ENCODE measurements at regions not wholly inside any gene's neighbourhood (a gene's known extent, or its start where the extent isn't known, plus 50 kb on each side); places are given as distances from the start of the nearest gene placed in this dataset.

- no peak for TF ChIP-seq RCOR1 (IDR thresholded peaks at IDR 0.05; ENCODE audit: low read length)
- no peak for TF ChIP-seq TAF1 (IDR thresholded peaks at IDR 0.05; ENCODE audit: borderline replicate concordance, low read depth, low read length)
- TF ChIP-seq MXI1 (IDR thresholded peaks at IDR 0.05; ENCODE audit: low read depth, low read length) = no peak
- TF ChIP-seq NRF1 (IDR thresholded peaks at IDR 0.05; ENCODE audit: low read depth, low read length) = no peak
- no peak for TF ChIP-seq GABPA (IDR thresholded peaks at IDR 0.05; ENCODE audit: low read depth)
- TF ChIP-seq TEAD4 (IDR thresholded peaks at IDR 0.05; ENCODE audit: borderline replicate concordance, insufficient read depth) = no peak
These were observed 74.8 kb upstream of the DEPDC1 start (continued) for GRCh38 chr1:68571454-68572235.

- TF ChIP-seq YY1 (IDR thresholded peaks at IDR 0.05; ENCODE audit: low read depth) (no peak), TCF12 (IDR thresholded peaks at IDR 0.05) (no peak)
- Histone ChIP-seq H2AFZ (ENCODE audit: low read depth) (no peak overlapping the region), H3K27me3 (ENCODE audit: insufficient read depth) (no peaks in the 10 kb centered on the region), H3K9ac (no peak overlapping the region), H3K79me2 (ENCODE audit: insufficient read depth) (no peaks in the 10 kb centered on the region), H3K4me1 (ENCODE audit: control insufficient read depth in 1 of 2, insufficient read depth in 2 of 2, low read depth in 1 of 2, low read length in 1 of 2) (no peaks in the 10 kb centered on the region), H3K9me3 (0 out of 2 replicates have a peak, but pooled peaks cover 6% of the 10 kb centered on the region), H3F3A (replicated peaks; ENCODE audit: insufficient read depth) (no peaks in the 10 kb centered on the region), H3K9me2 (no peaks in the 10 kb centered on the region), H4K20me1 (ENCODE audit: insufficient read depth) (no peaks in the 10 kb centered on the region), H3K27ac (ENCODE audit: low read depth in 2 of 2, low read length in 1 of 2) (no peak overlapping the region), H3K4me2 (no peak overlapping the region), H3K4me3 (ENCODE audit: low read depth in 2 of 2, low read length in 1 of 2) (no peak overlapping the region), H3K36me3 (replicated peaks in 1 of 2; ENCODE audit: control insufficient read depth in 1 of 2, insufficient read depth in 2 of 2, low read length in 1 of 2) (no peaks in the 10 kb centered on the region)
- DNase-seq = no peak
- POLR2A ChIA-PET = no interaction called here
- 19% methylated on average over 2 of the region's 2 CpGs for WGBS (ENCODE audit: low lambda C conversion rate)
- CTCF ChIA-PET = no interaction called here
These were observed 88.5 kb upstream of the DEPDC1 start for GRCh38 chr1:68585351-68585750.

- 0 out of 2 replicates have a peak, but pooled peaks cover 6% of the 10 kb centered on the region for H3K9me3 ChIP-seq
- no peaks in the 10 kb centered on the region for H3K4me1 ChIP-seq (ENCODE audit: control insufficient read depth in 1 of 2, insufficient read depth in 2 of 2, low read depth in 1 of 2, low read length in 1 of 2)
- H4K20me1 ChIP-seq (ENCODE audit: insufficient read depth) = no peaks in the 10 kb centered on the region
- POLR2A ChIA-PET = no interaction called here
- CTCF ChIA-PET = no interaction called here
- no peaks in the 10 kb centered on the region for H3F3A ChIP-seq (replicated peaks; ENCODE audit: insufficient read depth)
- H3K27ac ChIP-seq (ENCODE audit: low read depth in 2 of 2, low read length in 1 of 2) = no peak overlapping the region
- H3K79me2 ChIP-seq (ENCODE audit: insufficient read depth) = no peaks in the 10 kb centered on the region
- H3K4me3 ChIP-seq (ENCODE audit: low read depth in 2 of 2, low read length in 1 of 2) = no peak overlapping the region
- H3K27me3 ChIP-seq (ENCODE audit: insufficient read depth) = no peaks in the 10 kb centered on the region
- DNase-seq = no peak
- no peaks in the 10 kb centered on the region for H3K36me3 ChIP-seq (replicated peaks in 1 of 2; ENCODE audit: control insufficient read depth in 1 of 2, insufficient read depth in 2 of 2, low read length in 1 of 2)
- no peak overlapping the region for H2AFZ ChIP-seq (ENCODE audit: low read depth)
- H3K9me2 ChIP-seq = no peaks in the 10 kb centered on the region
- TF ChIP-seq, protein P1, sequence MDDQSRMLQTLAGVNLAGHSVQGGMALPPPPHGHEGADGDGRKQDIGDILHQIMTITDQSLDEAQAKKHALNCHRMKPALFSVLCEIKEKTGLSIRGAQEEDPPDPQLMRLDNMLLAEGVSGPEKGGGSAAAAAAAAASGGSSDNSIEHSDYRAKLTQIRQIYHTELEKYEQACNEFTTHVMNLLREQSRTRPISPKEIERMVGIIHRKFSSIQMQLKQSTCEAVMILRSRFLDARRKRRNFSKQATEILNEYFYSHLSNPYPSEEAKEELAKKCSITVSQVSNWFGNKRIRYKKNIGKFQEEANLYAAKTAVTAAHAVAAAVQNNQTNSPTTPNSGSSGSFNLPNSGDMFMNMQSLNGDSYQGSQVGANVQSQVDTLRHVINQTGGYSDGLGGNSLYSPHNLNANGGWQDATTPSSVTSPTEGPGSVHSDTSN (IDR thresholded peaks at IDR 0.05) = no peak
- no peak for TF ChIP-seq FOXM1 (IDR thresholded peaks at IDR 0.05; ENCODE audit: low read depth)
- no peak for TF ChIP-seq POLR2AphosphoS5 (IDR thresholded peaks at IDR 0.05; ENCODE audit: low read depth, low read length)
- no peak for TF ChIP-seq YY1 (IDR thresholded peaks at IDR 0.05; ENCODE audit: low read depth)
- TF ChIP-seq TEAD4 (IDR thresholded peaks at IDR 0.05; ENCODE audit: borderline replicate concordance, insufficient read depth) = no peak
- H3K9ac ChIP-seq = no peak overlapping the region
- H3K4me2 ChIP-seq = no peak overlapping the region
These were observed 89.9 kb upstream of the DEPDC1 start for GRCh38 chr1:68586766-68587165.

Measured in SK-N-SH (cell line).